NCI-H1694 treated with DMSO at 0.1 percent for 48 hours (cell line): ENCODE measurements at regions not wholly inside any gene's neighbourhood (a gene's known extent, or its start where the extent isn't known, plus 50 kb on each side); places are given as distances from the start of the nearest gene placed in this dataset.

Source experiments
- DNase-seq: peaks from one replicate; lab custom pipeline; 2025; lab: John Stamatoyannopoulos, UW

DNA sequence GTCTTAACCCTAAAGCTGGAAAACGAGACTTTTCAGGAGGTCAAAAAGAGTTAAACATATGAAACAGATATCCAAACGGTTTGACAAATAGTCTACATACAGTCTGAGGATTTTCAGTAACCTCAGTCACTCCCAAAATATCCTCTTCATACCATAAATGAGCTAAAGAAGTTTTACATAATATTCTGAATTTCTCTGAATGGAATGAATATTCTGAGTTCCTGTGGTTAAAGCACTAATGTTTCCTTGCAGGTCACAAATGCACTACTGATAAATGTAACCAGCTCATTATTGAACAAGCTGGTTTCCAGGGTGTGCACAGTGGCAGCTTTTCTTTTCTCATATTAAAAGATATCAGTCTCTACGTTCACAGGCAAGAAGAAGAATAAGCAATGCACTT lies 137.4 kb upstream of the POU1F1 start:
- no peak for DNase-seq

DNA sequence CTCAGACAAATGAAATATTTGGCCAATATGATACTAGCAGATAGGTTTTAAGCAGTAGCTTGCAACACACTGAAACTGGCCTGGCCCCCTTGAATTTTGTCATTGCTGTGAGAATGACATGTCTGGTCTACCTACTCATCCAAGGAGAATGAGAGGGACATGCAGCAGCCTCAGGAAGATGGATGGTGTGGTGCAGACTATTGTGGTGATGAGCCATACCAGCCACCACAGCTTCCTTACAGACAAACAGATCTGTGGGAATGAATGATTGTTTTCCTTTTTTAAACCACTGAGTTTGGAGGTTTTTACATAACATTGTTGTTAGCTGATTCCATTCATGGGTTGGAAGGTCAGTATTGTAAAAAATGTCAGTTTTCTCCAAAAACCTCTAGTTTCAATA lies 133.7 kb upstream of the POU1F1 start:
- no peak for DNase-seq

DNA sequence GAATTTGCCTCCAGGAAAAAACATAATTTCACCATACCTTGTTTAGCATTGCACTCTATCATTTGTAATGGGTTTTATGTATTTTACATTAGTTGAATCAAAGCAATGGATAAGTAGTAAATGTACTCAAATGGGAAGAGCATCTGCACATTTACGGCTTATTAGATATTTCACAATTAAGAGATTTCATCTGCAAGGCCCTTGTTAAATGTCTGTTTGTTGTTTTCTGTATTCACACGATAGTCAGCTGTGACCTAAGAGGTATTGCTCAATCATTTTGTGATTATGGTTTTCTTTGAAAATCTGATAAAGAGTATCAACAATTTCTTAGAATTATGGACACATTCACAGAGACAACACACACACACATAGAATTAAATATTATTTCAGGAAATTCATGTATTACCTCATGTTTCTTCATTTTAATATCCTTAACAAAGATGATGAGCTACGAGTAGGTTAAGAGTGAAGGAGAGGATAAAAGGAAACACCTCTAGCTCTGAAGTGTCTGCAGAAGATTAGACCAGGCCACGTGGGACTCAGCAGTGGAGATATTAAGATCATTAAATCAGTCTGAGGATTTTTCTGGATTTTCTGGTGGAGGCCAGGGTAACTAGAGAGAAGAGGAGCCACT lies 121.9 kb upstream of the POU1F1 start:
- no peak for DNase-seq

DNA sequence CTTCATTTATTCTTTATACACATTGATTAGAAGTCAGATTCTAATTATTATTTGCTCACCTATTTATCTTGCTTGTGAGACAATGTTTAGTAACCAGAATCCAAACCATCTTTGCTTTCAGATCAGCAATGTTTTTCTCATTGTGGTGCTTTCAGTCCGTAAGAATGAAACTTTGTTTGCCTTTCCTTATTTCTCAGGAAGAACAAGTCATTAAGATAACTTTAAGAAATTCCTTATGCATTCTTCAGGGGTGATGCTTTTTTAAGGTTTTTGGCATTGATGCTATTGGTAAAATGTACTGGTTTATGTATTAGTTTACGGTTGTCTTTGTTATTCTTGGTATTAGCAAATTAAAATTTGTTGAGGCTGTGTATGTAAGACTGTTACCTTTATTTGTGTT lies 120.8 kb upstream of the POU1F1 start:
- DNase-seq, result no peak

DNA sequence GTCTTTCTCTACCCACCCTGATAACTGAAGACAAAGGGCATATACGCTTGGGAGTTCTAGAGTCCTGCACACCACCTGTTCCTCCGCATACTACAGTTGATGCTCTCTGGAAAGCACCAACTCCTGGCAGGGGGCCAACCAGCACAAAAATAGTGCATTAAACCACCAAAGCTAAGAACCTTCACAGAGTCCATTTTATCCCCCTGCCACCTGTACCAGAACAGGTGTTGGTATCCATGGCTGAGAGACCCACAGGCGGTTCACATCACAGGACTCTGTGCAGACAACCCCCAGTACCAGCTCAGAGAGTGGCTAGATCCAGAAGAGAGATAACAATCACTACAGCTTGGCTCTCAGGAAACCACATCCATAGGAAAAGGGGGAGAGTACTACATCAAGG lies 114.4 kb upstream of the POU1F1 start:
- DNase-seq, result no peak

DNA sequence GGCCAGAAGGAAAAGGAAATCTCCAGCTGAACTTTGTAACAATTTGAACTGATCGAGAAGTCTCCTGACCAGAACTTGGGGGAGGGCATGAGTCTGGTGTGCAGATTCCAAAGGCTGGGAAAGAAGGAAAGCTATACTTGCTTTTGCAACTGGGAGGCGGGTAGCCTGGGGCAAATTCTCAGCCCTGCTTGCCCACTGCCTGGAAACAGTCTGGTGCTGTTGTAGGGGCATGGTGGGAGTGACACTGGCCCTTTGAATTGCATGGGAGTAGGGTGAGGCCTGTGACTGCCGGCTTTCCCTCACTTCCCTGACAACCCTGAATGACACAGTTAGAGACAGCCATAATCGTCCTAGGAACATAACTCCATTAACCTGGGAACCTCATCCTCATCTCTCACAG lies 114.0 kb upstream of the POU1F1 start:
- DNase-seq, result no peak

DNA sequence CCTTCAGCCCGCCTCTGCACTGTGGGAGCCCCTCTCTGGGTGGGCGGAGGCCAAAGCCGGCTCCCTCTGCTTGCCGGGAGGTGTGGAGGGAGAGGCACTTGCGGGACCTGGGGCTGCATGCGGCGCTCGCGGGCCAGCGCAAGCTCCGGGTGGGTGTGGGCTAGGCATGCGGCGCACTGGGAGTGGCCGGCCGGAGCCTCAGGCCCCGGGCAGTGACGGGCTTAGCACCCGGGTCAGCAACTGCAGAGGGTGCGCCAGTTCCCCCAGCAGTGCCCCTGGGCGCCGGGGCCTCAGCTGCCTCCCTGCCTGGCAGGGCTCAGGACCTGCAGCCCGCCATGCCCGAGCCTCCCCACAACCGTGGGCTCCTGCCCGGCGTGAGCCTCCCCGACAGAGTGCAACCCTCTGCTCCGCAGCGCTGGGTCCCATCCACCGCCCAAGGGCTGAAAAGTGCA lies 98.9 kb upstream of the POU1F1 start:
- DNase-seq, result no peak

DNA sequence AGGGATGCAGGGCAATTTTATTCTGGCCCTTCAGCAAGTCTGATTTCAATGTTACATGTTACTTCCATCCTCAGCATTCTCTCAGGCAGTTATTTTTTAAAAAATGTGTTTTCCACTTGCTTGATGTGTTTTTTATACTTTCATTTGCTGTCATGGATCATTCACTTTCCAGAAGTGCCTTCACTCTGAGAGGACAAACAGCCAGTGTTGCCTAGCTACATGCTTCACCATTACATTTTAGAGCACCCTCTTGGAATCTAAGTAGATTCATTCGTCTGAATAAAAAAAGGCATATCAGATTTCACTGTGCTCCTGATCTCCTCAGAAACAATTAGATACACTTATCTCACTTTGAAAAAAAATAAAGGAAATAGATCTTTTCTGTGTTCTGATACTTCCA lies 93.6 kb upstream of the POU1F1 start:
- no peak for DNase-seq

DNA sequence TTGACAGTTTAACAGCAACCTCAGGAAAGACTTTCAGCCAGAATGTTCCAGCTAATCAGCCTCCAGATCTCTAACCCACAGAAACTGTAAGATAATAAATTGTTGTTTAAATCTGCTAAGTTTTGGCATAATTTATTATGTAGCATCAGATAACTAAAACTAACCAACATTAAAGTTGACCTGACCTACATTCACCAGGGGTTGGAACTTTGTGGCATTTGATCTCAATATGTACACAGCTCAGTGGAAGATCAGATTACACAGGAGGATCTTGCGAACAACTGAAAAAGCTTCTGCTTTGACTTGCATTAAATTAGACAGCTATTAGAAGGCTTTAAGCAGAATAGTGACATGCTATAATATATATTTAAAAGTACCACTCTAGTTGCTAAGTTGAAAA lies 91.4 kb upstream of the POU1F1 start:
- no peak for DNase-seq

DNA sequence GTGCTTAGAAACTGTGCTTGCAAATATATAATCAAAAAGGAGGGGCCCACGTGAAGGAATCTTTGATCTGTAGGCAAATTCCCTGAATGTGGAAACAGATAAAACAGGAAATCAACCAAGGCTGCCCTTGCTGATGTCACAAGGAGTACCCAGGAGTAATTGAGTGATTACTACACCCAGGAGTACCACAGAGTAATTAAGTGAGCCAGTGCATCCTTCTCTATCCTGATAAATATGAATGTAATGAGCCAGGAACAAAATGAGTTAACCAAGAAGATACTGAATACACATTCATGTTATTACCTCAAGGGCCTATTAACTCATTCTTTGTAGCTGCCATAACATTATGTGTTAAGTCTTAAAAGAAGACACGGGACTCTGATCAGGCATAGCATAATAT lies 87.3 kb upstream of the POU1F1 start:
- no peak for DNase-seq

DNA sequence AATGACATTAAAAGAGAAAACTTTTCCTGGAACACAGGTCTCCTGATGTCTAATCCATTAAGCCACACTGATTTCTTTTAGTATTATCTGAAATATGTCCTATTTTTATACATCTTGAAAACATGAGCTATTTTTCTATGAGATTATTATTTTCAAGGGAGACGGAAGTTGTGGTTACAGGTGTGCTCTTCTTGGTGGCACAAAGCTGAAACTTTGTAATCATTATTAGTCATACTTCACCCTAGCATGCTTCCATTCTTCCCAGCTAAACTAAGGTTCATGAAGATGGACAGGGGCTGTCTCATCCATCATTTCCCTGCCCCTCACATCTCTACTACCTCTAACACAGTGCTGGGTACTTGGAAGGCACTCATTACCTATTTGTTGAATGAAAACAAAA lies 85.6 kb upstream of the POU1F1 start:
- DNase-seq, result no peak

DNA sequence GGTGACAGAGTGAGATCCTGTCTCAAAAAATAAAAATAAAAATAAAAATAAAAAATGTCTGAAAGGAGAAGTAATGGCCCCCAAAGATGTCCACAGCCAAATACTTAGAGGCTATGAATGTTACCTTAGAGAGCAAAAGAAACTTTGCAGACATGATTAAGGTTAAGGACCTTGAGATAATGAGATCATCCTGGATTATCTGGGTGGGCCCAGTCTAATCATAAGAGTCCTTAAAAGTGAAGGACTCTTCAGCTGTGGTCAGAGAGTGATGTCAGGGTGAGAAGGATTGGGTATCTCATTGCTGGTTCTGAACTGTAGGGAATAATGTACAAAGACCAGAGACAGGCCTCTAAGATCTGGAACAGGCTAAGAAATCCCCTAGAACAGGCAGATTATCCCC lies 84.9 kb upstream of the POU1F1 start:
- DNase-seq, result no peak

DNA sequence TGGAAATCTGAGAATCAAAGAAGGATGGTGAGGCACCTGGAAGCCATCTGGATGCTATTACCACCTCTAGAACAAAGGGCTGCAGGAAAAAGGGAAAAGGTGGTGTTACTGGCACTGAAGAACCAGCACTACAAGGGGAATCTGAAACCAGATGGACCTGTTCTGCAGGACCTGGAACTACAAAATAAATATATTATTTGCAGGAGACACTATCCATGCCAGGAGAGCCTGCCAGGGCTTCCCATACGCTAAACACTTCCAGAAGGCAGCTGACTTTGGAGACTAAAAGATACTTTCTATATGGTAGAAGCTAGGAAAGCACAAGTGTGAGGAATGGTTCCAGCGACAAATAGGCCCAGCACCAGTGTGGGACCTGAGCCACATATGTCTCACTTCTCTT lies 83.4 kb upstream of the POU1F1 start:
- DNase-seq, result no peak

DNA sequence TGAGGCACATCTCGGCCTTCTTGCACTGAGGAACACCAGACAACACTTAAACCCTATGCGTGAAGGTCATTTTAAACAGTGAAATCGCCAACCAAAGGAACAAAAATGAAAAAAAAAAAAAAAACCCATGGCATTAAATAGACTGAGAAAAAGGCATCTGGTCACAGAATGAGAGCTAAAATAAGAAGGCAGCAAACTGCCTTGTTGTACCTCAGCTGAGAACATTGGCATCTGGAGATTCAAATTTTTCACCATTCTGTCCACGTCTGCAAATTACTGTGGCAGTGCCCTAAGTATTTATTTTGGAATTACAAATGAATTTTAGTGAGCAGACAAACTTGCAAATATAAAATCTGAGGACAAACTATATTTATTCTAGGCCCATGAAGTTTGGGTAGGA lies 82.6 kb upstream of the POU1F1 start:
- DNase-seq, result no peak

DNA sequence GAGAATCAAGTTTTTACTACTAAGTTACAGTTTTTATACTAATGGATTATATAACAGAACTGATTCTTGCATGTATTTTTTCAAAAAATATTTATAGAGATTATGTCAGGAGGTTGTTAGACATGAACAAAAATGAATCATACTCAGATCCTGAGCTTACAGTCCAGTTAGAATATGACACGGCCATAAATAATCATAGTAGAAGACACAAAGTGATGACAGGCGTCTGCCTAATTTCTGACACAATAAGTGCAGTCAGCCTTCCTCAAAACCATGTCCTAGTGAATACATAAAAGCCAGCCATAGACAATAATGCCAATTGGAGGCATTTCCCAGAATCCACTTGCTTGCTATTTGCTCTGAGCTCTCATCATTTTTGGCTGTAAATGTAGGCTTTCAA lies 81.7 kb upstream of the POU1F1 start:
- no peak for DNase-seq

DNA sequence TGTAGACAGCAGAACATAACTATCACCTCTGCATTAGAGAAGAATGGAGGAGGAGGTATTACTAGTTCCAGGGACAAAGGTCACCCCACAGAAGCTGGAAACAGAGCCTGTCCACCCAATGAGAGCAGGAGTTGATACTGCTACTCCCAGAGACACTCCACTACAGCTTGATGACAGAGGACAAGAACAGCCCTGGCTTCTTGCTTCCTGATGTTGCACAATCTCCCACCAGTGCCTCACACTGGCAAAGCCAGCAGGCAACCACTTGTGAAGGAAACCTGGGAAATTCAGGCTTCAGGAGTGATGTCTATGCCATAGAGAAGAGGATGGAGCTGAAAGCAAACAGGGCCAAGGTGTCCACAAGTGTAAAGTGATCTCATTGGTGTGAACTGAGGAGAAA lies 78.0 kb upstream of the POU1F1 start:
- DNase-seq, result no peak

DNA sequence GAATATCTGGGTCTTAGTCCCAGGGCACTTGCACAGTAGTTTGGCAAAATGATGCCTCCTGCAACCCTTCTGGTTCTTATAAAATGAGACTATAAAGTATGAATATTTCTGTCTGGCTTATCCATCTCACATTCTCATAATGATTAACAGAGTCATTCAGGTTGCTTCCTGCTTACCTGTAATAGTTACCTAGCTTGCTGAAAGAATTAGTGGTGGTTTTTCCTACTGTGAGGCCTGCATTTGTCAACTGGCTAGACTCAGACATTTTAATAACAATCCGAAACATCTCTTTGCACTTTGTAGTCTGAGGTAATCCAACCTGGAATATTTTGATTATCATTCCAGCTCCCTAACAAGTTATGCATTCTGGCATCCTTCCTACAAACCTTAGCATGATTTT lies 75.6 kb upstream of the POU1F1 start:
- DNase-seq, result no peak

DNA sequence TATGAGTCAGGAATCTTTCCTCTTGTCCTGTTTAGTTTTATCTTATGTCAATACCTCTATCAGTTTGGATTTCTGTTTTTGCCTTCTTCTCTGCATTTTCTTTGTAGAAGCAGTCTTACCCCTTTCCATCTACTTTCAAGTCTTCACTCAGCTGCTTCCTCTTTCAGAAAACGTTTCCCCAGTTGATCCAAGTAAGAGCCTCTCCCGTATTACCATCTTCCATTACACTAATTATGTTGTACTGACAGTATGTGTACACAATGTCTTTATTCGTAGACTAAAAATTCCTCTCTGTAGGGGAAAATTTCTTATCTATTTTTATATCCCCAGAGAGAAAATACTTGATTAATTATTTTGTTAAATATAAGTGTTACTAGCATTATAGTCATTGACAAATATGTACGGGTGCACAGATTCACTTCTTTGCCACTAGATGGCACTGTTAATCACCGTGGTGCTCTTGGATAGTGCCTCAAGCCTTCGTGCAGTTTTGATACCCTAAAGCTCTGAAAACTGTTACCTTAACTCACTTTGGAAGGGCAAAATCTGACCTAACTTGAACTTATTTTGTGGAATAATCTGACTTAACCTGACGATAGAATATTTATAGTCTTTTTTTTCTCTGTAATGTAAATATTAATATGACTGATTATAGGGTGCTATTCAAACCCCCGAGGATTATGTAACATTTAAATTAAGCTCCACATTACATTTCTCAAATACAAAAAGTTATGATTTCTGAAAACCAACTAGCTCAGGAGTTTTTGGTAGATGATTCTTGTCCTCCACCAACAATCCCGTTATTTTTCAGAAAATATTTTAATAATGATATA lies 74.2 kb upstream of the POU1F1 start:
- DNase-seq, result peak; percentile 47

DNA sequence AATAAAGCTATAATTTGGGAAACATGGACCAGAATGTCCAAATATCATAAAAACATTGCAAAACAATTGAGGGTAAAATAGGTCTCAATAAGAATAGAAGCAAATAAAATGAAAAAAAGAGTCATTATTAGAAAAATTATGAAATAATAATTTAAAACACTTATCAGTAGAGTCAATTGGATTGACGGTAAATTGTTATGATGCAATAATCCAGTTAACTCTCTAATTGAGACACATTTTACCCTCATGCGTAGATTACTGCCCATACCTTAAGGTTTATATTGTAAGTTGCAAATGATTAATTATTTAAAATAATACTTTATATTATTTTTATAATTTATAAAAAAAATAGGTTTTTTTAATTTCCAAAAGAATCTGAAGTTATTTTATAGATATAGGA lies 73.4 kb upstream of the POU1F1 start:
- DNase-seq, result no peak

DNA sequence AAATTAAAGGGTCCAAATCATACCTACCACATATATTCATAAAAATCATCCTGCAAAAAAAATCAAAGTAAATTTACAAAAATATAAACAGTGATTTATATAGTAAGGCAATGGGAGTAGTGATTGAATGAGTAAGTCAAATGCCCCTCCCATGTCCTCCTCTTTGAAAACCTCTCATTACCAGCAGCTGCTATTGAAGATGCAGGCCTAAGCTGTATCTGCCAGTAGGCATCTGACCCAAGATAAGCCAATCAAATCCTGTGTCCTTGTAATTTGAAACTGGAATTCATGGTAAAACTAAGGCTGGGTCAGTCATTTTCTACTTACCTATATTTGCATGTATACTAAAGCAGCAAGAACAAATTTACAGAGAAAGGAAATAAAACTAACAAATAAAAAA lies 60.4 kb upstream of the POU1F1 start:
- no peak for DNase-seq

DNA sequence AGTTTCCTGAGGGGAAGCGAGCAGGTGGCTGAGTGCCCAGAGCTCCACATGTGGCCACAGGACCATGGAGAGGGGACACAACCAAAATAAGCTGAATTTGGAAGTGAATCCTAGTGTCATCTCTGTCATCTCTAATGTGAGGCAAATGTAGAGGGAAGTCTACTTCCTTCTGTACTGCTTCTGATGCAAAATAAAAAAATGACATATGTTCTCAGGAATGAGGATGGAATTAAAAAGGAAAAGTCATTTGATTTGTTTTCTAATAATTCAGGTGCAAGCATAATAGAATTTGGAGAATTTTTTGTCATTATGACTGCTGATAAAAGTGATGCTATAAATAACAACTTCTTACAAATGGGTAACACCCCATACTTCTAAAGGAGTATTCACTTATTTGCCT lies 59.5 kb upstream of the POU1F1 start:
- no peak for DNase-seq

DNA sequence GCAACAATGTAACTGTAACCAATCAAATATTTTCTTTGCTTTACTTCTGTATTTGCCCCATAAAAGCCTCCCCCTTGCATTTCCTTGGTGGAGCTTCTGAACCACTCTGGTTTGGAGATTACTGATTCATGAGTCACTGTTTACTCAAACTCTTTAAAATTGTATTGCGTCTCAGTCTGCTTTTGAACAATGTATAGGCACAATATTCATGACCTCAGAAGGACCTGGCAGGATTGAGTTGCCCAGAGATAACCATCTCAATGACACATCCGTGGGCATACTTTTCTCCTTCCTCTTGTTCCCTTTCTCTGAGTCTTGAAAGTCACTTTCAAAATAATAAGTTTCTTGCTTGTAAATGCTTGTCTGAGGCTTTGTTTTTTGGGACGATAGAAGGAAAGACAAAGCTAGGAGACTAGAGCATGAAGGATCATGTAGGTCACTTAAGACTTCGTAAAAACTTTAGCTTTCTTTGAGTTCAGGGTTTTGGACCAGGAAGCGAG lies 57.1 kb upstream of the POU1F1 start:
- DNase-seq, result no peak

DNA sequence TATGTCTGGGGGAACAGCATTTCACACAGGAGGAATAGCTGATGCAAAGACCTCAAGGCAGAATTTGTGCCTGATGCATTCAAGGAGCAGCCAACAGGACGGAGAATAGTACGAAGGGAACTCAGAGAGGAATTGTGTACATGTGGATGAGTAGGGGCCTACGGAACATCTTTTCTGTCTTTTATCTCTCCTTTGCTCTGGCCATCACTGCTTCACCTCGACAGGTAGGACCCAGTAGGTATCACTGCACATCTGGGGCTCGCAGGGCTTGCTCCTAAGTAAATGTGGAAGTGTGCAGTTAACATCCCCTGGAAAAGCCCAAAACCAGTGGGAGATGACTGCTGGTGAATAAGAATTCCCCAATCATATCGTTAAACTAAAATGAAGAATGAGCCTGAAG lies 56.4 kb upstream of the POU1F1 start:
- no peak for DNase-seq

DNA sequence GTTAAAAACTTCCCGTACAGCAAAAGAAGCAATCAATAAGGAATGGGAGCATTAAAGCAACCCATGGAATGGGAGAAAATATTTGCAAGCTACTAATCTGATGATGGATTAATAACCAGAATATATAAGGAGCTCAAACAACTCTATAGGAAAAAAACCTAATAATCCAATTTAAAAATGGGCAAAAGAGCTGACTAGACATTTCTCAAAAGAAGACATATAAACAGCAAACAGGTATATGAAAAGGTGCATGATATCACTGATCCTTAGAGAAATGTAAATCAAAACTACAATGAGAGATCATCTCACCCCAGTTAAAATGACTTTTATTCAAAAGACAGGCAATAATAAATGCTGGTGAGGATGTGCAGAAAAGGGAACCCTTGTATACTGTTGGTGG lies 52.7 kb upstream of the POU1F1 start:
- no peak for DNase-seq
